Mammary epithelial cell (primary cell): ENCODE measurements at regions not wholly inside any gene's neighbourhood (a gene's known extent, or its start where the extent isn't known, plus 50 kb on each side); places are given as distances from the start of the nearest gene placed in this dataset.
"Not testable (repeated sequence)": the region's sequence is repeated elsewhere in the genome, so short reads cannot be mapped to it uniquely, and the experiment has no call there.

Experiments
- CTCF ChIP-seq, 2 donors: IDR thresholded peaks in 1 of 2; conservative IDR thresholded peaks in 1 of 2; 2 replicates each; pipeline ENCODE4 v1.5.1; 2011 to 2012; ENCODE audit warnings: inconsistent platforms in 2 of 2, low read length in 2 of 2, mild to moderate bottlenecking in 2 of 2, control low read depth in 1 of 2, low read depth in 1 of 2; ENCODE audit not compliant: insufficient read depth in 1 of 2; ENCODE audit errors: extremely low read depth in 1 of 2
- EZH2 ChIP-seq: IDR thresholded peaks from 2 replicates; pipeline ENCODE4 v1.6.1; 2012; ENCODE audit warnings: low read length, inconsistent platforms, borderline replicate concordance

- not testable (repeated sequence) for TF ChIP-seq CTCF (conservative IDR thresholded peaks at IDR 0.05 in 1 of 2, IDR thresholded peaks at IDR 0.05 in 1 of 2; ENCODE audit: extremely low read depth in 1 of 2, insufficient read depth in 1 of 2, low read depth in 1 of 2, low read length in 2 of 2); EZH2
These were observed 160.7 kb downstream of the NR2F2 start for GRCh38 chr15:96491066-96491699.
